Hematopoietic multipotent progenitor cell treated with erythropoietin and hydrocortisone succinate and interleukin-3 and kit ligand, for 4 days (in vitro differentiated cells): ENCODE measurements at regions not wholly inside any gene's neighbourhood (a gene's known extent, or its start where the extent isn't known, plus 50 kb on each side); places are given as distances from the start of the nearest gene placed in this dataset.
"Not testable (repeated sequence)": the region's sequence is repeated elsewhere in the genome, so short reads cannot be mapped to it uniquely, and the experiment has no call there.

Experiments
- DNase-seq: peaks from one replicate; pipeline ENCODE4 v3.0.0-alpha.2; 2015

DNA sequence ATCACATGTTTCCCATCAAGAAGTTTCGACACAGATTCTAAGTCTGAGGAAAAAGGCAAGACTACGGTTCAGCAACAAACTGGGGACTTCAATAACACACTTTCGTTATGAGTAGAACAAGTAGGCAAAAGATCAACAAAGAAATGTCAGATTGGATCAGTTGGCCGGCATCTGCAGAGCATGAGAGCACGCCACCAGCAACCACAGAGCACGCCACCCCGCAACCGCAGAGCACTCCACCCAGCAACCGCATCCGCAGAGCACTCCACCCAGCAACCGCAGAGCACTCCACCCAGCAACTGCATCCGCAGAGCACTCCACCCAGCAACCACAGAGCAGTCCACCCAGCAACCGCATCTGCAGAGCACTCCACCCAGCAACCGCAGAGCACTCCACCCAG, 89.7 kb upstream of the FAM20C start:
- DNase-seq: peak; percentile 31

DNA sequence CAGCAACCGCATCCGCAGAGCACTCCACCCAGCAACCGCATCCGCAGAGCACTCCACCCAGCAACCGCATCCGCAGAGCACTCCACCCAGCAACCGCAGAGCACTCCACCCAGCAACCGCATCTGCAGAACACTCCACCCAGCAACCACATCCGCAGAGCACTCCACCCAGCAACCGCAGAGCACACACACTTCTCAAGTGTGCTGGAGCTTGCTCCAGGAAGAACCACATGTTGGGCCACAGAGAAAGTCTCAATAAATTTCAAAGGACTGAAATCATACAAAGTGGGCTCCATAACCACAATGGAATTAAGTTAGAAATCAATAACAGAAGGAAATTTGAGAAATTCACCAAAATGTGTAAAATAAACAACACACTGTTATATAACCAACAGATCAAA, 88.4 kb upstream of the FAM20C start:
- not testable (repeated sequence) for DNase-seq

DNA sequence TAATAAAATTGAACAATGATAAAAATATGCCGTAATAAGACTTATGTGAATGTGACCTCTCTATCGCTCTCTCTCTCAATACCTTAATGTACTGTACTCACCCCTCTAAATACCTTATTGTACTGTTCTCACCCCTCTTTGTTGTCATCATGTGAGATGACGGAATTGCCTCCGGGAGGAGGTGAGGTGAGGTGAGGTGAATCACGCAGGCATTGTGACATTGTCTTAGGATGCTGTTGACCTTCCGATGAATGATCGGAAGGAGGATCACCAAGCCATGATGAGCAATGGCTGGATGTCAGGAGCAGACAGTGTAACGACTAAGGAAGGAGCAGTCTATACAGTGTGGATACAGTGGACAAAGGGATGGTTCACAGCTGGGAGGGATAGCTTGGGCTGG, 87.4 kb upstream of the FAM20C start:
- no peak for DNase-seq

DNA sequence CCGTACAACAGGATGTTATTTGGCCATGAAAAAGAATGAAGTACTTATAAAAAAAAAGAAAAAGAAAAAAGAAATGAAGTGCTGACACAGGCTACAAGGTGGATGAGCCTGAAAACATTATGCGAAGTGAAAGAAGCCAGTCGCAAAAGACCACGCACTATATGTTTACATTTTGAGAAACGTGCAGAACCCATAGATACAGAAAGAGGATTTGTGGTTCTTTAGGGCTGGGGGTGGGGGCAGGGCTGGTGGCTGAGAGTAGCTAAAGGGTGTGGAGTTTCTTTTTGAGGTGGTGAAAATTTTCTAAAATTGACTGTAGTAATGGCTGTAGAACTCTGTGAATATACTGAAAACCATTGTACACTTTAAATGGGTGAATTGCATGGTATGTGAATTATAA, 86.0 kb upstream of the FAM20C start:
- no peak for DNase-seq

DNA sequence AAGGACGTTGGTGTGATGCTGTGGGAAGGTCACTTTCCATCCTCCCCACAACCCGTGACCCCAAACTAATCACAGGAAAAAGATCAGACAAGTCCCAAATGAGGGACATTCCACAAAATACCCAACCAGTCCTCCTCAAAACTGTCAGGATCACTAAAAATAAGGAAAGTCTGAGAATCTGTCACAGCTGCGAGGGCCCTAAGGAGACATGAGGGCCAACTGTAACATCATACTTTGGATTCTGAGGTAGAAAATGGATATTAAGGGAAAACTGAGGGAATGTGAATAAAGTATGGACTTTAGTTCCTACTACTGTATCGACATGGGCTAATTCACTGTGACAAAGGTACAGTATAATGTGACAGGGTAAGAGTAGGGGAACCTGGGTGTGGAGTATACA, 85.1 kb upstream of the FAM20C start:
- DNase-seq: no peak

DNA sequence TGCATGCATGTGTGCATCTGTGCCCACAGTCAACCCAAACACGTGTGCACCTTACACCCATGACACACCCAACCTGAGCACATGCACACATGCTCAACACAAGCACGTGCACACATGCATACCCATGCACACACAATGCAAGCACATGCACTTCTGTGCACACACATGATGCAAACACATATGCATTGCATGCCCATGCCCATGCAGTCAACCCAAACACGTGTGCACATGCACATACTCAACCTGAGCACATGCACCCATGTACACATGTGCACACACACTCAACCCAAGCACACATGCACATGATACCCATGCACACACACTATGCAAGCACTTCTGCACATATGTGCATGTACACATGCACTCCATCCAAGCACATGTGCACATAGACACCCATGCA, 84.5 kb upstream of the FAM20C start:
- DNase-seq: no peak

DNA sequence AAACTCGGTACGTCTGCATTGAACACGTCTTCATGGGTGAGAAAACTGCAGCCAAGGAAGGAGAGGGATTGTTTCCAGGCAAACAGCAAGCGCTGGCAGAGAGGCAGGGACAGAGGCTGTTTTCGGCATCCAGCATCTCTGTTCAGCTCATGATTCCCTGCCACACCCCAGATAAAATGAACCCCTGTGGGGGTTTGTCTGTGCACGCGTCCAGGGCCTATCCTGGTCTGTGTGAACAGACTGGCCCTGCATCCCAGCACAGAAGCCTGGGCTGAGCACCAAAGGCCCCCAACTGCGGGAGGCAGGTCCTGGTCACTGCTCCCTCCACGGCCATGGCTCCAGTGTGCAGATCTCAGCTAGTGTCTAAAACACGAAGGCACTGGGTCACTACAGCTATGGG, 83.3 kb upstream of the FAM20C start:
- DNase-seq: no peak

DNA sequence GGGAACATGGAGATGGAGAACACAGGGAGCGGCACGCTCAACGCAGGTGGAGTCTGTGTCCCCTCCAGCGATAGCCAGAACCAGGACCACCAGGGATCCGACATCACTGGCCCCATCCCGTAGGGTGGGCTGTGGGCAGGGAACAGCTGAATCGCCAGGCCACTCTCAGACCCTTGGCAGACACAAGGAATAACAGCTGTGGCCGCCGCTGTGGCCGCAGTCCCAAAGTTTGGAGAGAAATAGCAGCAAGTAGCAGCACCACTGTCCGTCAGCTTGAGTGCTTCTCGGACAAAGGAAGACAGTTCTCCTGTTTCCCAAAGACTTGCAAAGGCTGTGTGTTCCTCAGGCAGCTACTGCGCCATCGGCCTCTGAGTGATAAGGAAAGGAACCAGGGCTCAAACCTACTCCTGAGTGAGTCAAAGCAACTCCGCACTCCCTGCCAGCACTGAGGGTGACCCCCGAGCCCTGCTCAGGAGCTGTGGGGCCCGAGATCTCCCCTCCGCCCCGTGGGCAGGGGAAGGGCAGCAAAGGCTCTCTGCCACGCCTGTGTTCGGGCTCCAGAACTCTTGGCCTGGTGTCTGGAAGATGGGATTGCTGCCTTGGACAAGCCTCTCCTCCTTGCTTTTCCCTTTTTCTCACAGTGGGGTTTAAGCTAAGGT, 82.3 kb upstream of the FAM20C start:
- DNase-seq: no peak

DNA sequence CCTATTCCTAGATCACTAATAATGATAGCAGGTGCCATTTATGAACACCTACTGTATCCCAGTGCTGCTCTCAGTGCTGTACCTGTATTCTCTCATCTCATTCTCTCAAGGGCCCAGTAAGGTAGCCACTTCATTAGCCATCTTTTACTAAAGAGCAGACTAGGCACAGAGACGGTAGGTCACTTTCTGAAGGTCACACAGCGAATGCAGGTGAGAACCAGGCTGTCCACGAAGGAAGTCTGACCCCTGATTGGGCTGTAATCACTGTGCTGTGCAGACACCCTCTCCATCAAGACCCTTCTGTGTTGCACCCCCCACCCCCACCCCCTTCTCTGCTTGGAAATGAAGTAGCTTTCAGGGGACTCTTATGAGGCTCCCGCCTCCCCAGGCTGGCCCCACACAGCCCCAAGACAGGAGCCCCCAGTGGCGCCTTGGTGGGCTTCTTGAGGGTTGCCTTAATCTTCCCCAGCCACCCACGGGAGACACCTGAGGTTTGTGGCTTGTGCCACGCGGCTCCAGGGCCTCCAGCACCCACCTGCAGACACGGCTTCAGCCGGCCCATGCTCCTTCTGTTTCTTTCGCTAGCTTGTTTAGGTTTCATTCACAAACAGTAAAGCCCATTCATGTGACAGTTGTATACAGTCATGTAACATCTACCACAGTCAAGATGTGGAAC, 81.7 kb upstream of the FAM20C start:
- no peak for DNase-seq

DNA sequence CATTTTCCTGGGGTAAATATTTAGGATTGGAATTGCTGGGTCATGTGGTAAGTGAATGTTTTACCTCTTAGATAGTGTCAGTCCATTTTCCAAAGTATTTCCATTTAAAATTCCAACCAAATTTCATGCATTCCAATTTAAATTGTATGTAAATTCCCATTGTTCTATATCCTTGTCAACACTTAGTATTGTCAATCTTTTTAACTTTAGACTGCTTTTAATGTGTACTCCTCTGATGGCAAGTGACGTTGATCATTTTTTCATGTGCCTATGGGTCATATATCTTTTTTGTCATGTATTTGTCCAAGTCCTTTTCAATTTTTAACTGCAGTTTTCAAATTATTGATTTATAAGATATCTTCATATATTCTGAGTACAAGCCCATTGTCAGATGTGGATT, 80.8 kb upstream of the FAM20C start:
- DNase-seq: no peak

DNA sequence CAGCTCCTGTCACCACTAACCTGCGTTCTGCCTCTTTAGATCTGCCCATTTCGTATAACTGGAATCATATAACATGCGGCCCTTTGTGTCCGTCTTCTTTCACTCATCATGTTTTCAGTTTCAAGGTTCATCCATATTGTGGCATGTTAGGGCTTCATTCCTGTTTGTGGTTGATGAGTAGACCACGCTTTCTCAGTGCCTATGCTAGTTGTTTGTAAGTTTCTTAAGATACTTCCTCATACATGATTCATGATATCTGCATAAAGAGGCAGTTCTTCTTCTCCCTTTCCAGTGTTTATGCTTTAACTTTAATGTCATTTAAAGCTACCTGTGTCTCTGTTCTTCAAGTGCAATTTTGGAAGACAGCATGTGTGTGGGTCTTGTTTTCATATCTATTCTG, 79.5 kb upstream of the FAM20C start:
- peak; percentile 38 for DNase-seq

DNA sequence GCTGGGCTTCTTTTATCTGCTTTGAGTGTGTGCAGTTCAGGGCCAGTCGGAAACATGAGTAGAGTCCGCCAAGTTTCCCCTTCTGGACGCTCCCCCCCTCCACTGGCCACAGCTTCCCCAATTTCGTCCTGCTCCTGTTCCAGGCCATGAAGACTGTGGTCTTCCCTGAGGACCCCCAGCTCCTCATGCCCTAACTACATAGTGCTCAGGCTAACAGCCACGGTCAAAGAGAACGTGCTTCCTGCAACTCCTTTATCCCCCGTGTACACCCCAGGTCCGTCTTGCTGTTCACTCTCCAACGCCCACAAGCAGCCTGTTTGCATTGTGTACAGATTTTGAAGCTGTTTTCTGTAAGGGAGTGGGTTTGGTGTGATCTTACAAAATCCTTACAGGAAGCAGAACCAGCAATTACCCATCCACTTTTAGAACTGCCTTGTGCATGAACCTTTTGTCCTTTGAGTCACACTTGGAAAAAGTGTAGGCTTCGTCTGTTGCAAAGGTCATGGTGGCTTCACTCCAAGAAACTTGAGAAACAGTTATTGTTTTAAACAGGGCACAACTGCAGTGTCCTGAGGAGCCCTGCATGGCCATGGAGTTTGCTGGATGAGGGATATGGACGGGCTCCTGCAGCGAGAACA, 77.0 kb upstream of the FAM20C start:
- DNase-seq: peak; percentile 47

DNA sequence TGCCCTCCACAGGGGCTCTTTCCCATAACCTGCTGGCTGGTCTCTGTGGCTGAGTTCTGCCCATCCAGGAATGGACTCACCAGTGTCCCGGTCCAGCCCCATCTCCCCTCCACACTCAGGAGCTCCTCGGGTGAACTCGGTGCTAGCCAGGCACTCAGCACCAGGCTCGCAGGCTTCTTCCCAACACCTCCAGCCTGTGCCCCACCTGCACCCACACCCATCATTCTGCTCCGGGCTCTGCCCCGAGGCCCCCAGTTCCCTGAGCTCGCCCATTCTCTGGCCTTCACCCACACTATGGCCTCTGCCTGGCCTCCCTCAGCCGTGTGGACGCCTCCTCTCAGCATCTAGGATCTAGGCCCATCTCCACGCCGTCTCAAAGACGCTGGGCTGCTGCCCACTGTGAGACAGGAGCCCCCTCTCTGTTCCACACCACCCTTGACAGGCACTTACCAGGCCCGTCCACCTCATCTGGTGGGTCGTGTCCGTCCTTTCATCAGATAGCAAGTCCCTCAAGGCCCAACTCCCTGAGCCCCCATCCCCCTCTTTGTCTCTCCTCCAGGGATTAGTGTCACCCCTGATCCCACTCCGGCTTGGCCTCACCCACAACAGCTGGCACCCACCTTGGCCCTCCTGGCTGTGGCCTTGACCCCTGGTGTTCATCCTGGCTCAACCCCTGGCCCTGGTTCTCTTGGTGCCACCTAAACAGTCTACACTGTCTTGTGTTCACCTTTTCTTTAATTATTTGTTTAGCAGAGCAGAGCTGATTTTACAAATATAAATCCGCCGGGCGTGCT, 76.0 kb upstream of the FAM20C start:
- DNase-seq: no peak

DNA sequence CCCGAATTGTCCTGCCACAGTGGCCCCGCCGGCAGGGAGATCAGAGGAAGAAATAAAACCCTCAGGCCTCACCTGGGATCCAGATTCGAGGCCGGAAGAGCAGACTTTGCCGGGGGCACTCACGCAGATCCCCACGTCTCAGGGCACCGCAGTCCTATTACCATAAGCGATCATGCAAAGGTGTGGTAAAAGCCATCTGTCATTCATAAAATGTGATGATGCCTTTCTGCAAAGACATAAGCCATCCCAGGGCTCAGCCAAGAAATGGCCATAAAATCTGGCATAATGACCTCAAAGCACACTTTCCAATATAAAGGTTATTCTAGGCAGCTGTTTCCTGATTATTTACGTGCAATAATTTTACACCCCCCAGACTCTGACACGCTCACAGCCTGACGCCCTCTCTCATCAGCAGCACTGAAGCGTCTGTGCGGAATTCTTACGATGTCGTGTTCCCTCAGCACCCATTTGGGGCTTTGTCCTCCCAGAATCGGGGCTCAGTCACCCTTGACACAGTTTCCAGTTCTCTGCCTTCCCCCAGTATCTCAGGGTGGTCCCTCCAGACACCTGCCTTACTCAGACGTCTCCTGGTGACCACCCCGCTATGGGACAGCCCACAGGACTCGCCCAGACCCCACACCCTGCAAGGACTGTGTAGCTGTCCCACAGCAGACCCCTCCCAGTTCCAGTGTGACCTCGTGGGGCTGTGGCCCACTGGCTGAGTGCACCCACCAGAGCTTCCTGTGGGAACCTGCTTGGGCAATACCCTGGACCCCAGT, 74.3 kb upstream of the FAM20C start:
- no peak for DNase-seq

DNA sequence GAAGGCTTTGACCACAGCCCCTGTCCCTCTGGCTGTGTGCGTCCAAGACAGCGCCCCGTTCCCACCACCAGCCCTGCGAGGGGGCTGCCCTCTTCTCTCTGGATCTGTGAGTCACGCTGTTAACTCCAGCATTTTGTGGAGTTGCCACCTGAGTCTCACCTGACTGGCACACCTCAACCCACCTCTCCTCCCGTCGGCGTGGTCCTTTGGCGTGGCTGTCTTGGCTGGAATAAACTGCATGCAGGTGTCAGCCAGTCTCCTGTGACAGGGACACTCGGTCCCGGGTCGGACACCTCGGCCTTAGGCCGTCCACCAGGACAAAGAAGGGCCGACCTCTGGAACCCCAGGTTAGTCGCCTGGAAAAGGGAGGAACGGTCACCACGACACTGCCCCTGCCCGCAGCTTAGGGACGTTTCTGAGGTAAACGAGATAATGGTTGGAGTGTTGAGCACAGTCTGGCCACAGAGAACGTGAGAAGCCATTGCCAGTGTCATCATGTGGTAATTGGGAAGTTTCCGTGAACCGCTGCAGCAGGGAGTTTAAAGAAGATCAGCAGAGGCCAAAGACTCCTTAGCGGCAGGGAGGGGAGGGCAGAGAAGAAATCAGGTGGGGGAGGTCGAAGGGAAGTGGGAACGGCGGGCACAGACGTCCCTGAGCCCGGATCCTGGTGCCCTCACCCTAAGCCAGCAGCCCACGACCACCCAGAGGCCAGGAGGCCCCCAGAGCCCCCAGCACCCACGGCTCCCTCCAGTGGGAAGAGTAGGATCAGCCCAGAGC, 73.6 kb upstream of the FAM20C start:
- peak; percentile 38 for DNase-seq

DNA sequence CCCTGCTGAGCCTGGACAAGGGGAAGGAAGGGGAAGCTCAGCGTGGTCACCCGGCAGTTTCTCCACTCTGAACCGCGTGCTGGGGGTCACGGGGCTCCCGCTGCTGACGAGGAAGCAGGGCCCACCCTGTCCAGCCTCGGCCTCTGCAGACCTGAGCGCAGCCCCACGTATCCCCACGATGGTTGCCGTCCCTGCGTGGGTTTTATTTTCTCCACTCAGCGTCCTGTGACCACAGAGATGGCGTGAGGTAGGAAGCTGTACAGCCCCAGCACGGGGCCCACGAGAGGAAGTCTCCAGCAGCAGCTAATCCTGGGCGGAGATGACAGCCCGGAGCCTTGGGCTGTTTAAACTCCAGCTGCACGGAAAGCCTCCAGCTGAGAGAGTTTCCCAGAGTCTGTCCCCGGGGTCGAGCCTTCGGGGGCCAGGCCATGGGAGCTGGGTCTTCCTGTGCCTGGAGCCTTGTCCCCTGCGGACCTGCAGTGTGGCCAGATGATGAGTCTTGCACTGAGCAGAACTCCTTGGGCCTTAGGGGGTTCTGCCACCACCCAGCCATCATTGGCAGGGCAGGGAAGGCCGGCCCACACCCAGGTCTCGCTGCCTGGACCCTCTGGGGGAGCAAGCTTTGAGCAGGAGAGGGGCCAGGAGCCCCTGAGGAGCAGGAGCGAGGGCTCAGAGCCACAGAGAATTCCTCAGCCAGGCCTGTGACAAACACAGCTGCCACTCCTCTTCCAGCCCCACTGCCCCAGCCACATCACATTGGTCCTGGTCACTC, 72.8 kb upstream of the FAM20C start:
- DNase-seq: peak; percentile 44

DNA sequence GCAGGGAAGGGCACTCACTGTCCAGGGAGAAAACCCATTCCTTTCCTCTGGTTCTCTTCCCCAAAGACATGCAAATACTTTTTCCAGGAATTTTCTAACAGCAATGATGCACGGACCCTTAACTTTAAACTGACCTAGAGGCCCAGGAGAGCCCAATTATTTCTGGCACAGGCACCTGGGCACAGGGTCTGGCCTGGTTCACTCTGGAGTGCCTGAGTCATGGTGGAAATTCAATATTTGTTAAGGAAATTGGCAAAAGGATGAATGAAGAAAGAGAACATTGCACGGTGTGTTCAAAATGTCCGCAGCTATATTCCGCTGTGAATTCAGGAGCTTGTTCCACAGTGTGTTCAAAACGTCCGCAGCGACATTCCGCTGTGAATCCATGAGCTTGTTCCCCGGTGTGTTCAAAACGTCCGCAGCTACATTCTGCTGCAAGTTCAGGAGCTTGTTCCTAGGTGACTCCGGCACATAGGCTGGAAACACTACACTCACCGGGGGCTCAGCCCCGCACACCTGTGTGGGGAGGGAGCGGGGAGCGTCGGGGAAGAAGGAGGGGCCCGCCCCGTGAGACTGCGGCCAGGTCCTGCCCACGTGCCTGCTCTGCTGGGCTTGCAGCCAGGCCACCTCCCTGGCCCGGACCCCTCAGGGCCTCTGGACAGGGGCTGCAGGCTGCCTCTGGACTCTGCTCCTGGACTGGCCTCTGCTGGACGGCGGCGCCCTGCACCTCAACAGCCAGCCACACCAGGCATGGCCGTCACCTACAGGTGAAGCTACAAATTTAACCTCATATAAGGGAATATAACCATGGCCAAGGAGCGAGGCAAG, 72.0 kb upstream of the FAM20C start:
- no peak for DNase-seq

DNA sequence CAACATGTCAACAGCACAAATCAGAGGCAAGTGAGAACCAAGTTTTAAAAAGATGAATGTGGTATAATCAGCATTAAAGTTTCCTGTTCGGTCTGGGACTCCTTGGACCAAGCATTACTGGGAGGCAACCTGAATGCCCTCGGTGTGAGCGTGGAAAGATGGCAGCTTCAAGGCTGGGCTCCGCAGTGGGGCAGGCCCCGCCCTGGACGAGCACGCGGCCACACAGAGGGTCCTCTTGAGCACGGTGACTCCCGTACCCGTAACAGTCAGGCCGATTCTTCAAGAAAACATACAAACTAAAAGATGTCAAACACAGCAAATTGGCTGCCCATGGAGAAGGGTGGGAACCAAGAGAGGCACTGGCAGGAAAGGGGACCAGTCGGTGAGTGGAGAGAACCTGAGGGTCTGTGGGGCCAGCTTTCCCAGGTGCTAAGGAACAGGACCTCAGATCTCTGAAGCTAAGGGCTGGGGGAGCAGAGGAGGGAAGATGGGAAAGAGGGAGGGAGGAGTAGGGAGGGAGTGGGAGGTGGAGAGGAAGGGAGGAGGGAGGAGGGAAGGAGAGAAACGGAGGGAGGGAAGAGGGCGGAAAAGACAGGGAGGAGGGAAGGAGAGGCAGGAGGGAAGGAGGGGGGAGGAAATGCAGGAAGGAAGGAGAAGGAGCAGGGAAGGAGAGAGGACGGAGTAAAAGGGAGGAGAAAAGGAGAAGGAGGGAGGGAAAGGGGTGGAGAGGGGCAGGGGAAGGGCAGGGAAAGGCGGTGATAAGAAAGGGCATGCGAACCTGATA, 71.2 kb upstream of the FAM20C start:
- DNase-seq: no peak

DNA sequence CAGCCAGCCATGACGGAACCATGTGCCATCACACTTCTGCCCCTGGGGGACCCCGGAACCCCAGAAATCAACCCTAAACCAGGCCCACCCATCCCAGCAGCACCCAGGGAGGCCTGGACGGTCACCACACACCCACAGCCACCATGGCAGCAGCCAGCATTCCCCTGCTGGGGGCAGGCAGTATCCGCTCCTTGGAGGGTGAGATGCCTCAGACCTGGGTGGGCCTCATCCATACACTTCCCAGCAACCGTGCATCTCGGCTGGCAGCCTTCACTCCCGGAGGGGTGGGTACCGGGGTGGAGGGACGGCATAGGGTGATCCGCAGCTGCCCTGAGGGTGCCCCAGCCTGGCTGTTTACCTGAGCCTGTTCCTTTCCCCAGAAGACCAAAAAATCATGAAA, 69.1 kb upstream of the FAM20C start:
- no peak for DNase-seq
